ENCODE measurements at regions not wholly inside any gene's neighbourhood (a gene's known extent, or its start where the extent isn't known, plus 50 kb on each side); places are given as distances from the start of the nearest gene placed in this dataset.
"Not testable (repeated sequence)": the region's sequence is repeated elsewhere in the genome, so short reads cannot be mapped to it uniquely, and the experiment has no call there.

GRCh38 chr13:61113140-61113658, 302.4 kb downstream of the PCDH20 start:
- no peak for DNase-seq (ENCODE audit: low read depth in 1 of 2, low spot score in 1 of 2)
- no peak for TF ChIP-seq JUND (IDR thresholded peaks at IDR 0.05; ENCODE audit: low read depth)
- in situ Hi-C loops (cut with HindIII; ENCODE audit: low pct_unique_long_range_greater_than_20kb, low sequenced_read_pairs): no loop called here

DNA sequence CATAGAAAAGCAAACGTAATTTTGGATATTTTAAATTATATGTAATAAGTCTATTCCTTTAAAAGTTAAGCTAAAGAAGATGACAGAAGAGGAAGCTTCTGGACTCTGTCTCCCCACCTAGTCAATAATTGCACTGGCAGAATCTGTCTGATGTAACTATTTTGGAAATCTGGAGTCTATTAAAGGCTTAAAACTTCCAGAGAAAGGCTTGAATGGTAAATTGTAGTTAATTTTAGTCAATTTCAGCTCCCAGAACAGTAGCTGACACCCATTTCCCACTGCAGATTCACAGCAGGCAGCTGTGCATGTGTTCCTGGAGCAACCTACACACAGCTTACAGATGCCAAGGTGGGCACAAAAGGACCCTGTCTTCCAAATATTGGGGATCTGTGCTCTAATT, 304.1 kb downstream of the PCDH20 start:
- in situ Hi-C loops (cut with HindIII; ENCODE audit: low pct_unique_long_range_greater_than_20kb, low sequenced_read_pairs): no loop called here
- TF ChIP-seq JUND (IDR thresholded peaks at IDR 0.05; ENCODE audit: low read depth): no peak

DNA sequence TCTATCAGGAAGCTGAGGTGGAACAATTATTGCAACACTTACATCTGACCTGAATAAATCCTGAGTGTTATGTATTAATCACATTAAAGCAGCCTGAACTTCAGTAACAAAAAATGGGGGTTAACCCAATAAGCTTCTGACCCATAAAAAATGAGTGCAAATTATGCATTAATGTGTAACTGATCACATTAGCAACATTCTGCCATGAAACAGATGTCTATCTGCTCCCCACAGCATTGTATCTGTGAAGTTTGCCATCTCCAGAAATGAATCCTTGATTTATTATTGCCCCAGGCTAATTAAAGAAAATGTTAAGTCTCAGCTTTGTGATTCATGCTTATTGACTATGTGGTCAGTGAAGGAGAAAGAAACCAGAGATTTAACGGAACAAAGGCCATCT, 304.9 kb downstream of the PCDH20 start:
- in situ Hi-C loops (cut with HindIII; ENCODE audit: low pct_unique_long_range_greater_than_20kb, low sequenced_read_pairs): no loop called here
- DNase-seq (ENCODE audit: low read depth in 1 of 2, low spot score in 1 of 2): no peak

More for the DNA sequence above, 304.1 kb downstream of the PCDH20 start:
- no peak for DNase-seq (ENCODE audit: low read depth in 1 of 2, low spot score in 1 of 2)

DNA sequence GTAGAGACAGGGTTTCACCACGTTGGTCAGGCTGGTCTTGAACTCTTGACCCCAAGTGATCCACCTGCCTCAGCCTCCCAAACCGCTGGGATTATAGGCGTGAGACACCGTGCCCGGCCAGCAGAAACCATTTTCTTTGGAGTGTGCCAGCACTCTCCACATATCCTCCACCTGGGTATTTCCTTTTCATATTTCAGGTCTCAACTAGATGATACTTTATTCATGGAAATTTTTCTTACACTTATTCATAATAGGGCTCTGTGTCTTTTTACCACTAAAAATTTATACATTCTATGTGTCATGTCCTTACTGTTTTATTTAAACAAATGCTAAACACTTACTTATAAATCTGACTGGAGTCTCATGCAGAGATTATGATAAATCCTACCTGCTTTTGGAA, 305.9 kb downstream of the PCDH20 start:
- DNase-seq (ENCODE audit: low read depth in 1 of 2, low spot score in 1 of 2): no peak
- no peak for TF ChIP-seq JUND (IDR thresholded peaks at IDR 0.05; ENCODE audit: low read depth)
- in situ Hi-C loops (cut with HindIII; ENCODE audit: low pct_unique_long_range_greater_than_20kb, low sequenced_read_pairs): no loop called here

More for the DNA sequence above, 304.9 kb downstream of the PCDH20 start:
- TF ChIP-seq JUND (IDR thresholded peaks at IDR 0.05; ENCODE audit: low read depth): no peak

DNA sequence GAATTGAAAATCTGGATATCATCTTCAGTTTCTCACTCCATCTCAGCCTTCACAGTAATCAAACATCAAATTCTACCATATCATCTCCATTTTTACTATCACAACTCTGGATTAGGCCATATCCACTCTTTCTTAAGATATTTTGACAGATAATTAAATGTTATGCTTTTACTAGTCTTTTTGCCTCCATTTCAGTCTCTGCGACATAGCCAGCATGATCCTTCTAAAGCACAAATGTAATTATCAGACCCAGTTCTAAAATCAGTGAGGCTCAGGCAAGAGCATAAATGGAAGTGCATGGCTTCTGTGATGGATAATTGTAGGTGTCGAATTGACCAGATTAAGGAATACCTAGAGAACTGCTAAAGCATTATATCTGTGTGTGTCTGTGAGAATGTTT, 307.7 kb downstream of the PCDH20 start:
- TF ChIP-seq JUND (IDR thresholded peaks at IDR 0.05; ENCODE audit: low read depth): no peak
- in situ Hi-C loops (cut with HindIII; ENCODE audit: low pct_unique_long_range_greater_than_20kb, low sequenced_read_pairs): no loop called here
- DNase-seq (ENCODE audit: low read depth in 1 of 2, low spot score in 1 of 2): no peak

DNA sequence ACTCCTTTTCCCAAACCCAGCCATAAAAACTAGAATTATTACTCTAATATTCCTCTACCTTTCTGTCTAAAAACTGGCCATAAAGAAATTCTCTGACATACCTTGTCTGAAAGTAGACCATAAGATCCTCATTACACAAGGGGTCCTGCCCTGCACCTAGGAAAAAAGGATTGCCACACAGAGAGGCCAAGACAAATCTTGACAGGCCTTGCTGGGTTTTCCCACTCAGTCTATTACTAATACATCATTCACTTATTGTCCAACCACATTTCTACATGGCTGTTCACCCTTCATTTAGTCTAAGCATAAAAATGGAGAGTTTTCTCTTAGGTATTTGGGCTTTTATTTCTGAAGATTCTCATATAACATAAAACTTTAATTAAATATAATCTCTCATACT, 319.8 kb downstream of the PCDH20 start:
- in situ Hi-C loops (cut with HindIII; ENCODE audit: low pct_unique_long_range_greater_than_20kb, low sequenced_read_pairs): no loop called here
- no peak for DNase-seq (ENCODE audit: low read depth in 1 of 2, low spot score in 1 of 2)
- no peak for TF ChIP-seq JUND (IDR thresholded peaks at IDR 0.05; ENCODE audit: low read depth)

GRCh38 chr13:61094865-61095264, 320.8 kb downstream of the PCDH20 start:
- TF ChIP-seq JUND (IDR thresholded peaks at IDR 0.05; ENCODE audit: low read depth): no peak
- DNase-seq (ENCODE audit: low read depth in 1 of 2, low spot score in 1 of 2): no peak
- in situ Hi-C loops (cut with HindIII; ENCODE audit: low pct_unique_long_range_greater_than_20kb, low sequenced_read_pairs): no loop called here

DNA sequence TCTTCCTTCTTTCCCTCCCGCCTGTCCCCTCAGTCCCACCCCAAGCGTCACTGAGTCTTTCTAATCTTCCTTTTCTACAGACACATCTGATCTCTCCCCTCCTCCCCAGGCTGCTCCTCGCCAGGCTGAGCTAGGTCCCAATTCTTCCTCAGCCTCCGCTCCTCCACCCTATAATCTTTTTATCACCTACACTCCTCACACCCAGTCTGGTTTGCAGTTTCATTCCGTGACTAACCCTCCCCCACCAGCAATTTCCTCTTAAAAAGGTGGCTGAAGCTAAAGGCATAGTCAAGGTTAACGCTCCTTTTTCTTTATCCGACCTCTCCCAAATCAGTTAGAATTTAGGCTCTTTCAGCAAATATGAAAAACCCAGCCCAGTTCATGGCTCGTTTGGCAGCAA, 325.8 kb downstream of the PCDH20 start:
- DNase-seq (ENCODE audit: low read depth in 1 of 2, low spot score in 1 of 2); in situ Hi-C loops (cut with HindIII; ENCODE audit: low pct_unique_long_range_greater_than_20kb, low sequenced_read_pairs): not testable (repeated sequence)

DNA sequence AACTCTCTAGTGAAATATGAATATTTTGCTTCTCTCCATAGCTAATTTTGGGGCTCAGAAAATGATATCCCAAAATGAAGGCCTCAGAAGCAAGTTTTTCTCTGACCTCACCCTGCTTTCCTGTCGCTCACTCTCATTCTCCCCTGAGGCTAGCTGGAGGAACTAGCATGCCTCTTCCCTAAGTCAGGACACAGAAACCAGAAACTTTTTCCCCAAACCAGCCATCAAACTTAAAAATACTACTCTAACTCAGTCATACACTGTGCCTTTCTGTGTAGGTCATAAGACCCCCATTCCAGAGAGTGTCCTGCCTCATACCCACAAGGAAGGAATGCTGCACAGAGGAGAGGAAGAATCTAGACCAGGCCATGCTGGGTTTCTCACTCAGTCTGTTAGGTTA, 329.6 kb downstream of the PCDH20 start:
- DNase-seq (ENCODE audit: low read depth in 1 of 2, low spot score in 1 of 2): no peak
- in situ Hi-C loops (cut with HindIII; ENCODE audit: low pct_unique_long_range_greater_than_20kb, low sequenced_read_pairs): no loop called here
- TF ChIP-seq JUND (IDR thresholded peaks at IDR 0.05; ENCODE audit: low read depth): no peak

GRCh38 chr13:61084988-61085387, 330.7 kb downstream of the PCDH20 start:
- no peak for DNase-seq (ENCODE audit: low read depth in 1 of 2, low spot score in 1 of 2)
- in situ Hi-C loops (cut with HindIII; ENCODE audit: low pct_unique_long_range_greater_than_20kb, low sequenced_read_pairs): no loop called here
- no peak for TF ChIP-seq JUND (IDR thresholded peaks at IDR 0.05; ENCODE audit: low read depth)

DNA sequence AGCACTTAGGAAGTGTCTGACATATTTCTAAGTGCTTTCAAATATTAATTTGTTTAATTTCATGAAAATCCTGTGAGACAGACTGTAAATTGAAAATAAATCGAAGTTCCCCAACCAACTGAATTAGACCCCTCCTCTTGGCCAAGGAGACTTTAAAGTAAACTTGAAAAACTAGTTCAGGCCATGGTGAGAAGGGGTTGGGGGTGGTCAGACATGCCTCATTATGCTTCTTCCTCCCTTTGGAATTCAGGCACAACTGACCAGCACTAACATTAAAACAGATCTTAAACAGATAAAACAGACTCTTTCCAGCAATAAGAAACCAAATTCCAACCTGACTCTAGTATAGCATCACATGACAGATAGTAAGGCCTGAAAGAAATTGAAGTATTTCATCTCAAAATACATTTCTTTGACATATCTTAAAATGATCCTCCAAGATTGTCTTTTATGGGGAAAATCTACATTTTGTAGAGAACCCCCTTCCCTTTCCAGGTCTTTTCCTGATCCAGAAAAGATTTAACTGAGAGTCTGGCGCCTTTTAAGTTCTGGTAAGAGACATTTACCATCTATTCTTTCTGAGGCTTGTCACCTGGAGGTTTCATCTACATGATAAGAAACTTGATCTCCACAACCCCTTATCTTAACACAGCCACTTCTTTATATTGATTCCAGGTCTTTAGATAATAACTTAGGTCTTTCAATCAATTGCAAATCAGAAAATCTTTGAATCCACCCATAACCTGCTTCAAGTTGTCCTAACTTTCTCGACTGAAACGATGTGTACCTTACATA, 336.5 kb downstream of the PCDH20 start:
- DNase-seq (ENCODE audit: low read depth in 1 of 2, low spot score in 1 of 2): no peak
- in situ Hi-C loops (cut with HindIII; ENCODE audit: low pct_unique_long_range_greater_than_20kb, low sequenced_read_pairs): no loop called here
- no peak for TF ChIP-seq JUND (IDR thresholded peaks at IDR 0.05; ENCODE audit: low read depth)

DNA sequence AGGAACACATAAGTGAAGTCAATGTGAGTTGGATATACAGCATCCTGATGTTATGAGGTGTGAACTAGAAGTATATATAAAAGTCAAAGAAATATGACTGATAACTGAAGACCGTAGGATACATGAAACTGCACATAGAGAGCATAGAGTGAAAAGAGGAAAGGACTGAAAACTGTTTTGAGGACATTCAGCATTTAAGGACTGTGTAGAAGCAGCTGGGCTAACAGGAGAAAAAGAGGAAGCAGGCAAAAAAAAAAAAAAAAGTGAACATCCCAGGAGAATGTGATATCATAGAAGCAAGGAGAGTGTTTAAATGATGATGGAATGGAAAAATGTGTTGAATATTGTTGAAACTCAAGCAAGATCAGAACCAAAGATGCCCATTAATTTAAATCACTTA, 363.5 kb downstream of the PCDH20 start:
- in situ Hi-C loops (cut with HindIII; ENCODE audit: low pct_unique_long_range_greater_than_20kb, low sequenced_read_pairs): no loop called here
- no peak for DNase-seq (ENCODE audit: low read depth in 1 of 2, low spot score in 1 of 2)
- TF ChIP-seq JUND (IDR thresholded peaks at IDR 0.05; ENCODE audit: low read depth): no peak

- no peak for DNase-seq (ENCODE audit: low read depth in 1 of 2, low spot score in 1 of 2)
- TF ChIP-seq JUND (IDR thresholded peaks at IDR 0.05; ENCODE audit: low read depth): no peak
- in situ Hi-C loops (cut with HindIII; ENCODE audit: low pct_unique_long_range_greater_than_20kb, low sequenced_read_pairs): no loop called here
Observed at GRCh38 chr13:61045251-61045650, 370.4 kb downstream of the PCDH20 start.

- no peak for TF ChIP-seq JUND (IDR thresholded peaks at IDR 0.05; ENCODE audit: low read depth)
- in situ Hi-C loops (cut with HindIII; ENCODE audit: low pct_unique_long_range_greater_than_20kb, low sequenced_read_pairs): no loop called here
- no peak for DNase-seq (ENCODE audit: low read depth in 1 of 2, low spot score in 1 of 2)
Observed at GRCh38 chr13:61040181-61040580, 375.5 kb downstream of the PCDH20 start.
